ENCODE measurements at regions not wholly inside any gene's neighbourhood (a gene's known extent, or its start where the extent isn't known, plus 50 kb on each side); places are given as distances from the start of the nearest gene placed in this dataset.

DNA sequence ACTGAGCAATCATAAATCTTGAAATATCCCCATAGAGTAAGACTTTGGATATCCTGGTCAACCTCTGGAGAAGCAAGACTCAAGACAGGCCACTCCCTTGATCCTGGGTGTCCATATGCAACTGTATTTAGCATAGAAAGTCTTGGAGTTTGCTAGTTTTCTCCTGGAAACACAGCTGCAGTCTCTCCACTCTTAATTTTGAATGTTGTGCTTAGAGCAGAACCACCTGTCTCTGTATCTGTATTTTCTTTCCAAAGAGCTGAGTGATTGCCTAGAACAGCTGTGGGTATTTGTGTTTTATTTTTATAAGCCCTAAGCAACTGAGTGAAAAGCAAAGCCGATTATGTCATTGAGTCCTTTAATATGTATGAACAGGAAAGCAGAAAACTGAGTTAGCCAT lies 64.1 kb upstream of the ADAM23 start:
- TF ChIP-seq ESRRA (CRISPR knock-in tag; IDR thresholded peaks at IDR 0.05; ENCODE audit: borderline replicate concordance) (no peak), RELA (CRISPR knock-in tag; IDR thresholded peaks at IDR 0.05; ENCODE audit: borderline replicate concordance) (no peak), MXD4 (CRISPR knock-in tag; IDR thresholded peaks at IDR 0.05; ENCODE audit: borderline replicate concordance) (no peak), OVOL2 (CRISPR knock-in tag; IDR thresholded peaks at IDR 0.05; ENCODE audit: borderline replicate concordance) (no peak), NR3C1 (CRISPR knock-in tag; conservative IDR thresholded peaks at IDR 0.05; ENCODE audit: low read depth) (no peak), ZBTB21 (CRISPR knock-in tag; IDR thresholded peaks at IDR 0.05; ENCODE audit: borderline replicate concordance) (no peak), SMAD3 (CRISPR knock-in tag; IDR thresholded peaks at IDR 0.05; ENCODE audit: borderline replicate concordance) (no peak), ZNF416 (CRISPR knock-in tag; IDR thresholded peaks at IDR 0.05) (no peak), CBFB (CRISPR knock-in tag; IDR thresholded peaks at IDR 0.05; ENCODE audit: low read depth) (no peak), FOXK1 (CRISPR knock-in tag; IDR thresholded peaks at IDR 0.05) (no peak), ZNF219 (CRISPR knock-in tag; IDR thresholded peaks at IDR 0.05; ENCODE audit: borderline replicate concordance) (no peak), ZNF121 (CRISPR knock-in tag; IDR thresholded peaks at IDR 0.05) (no peak), ZNF317 (CRISPR knock-in tag; IDR thresholded peaks at IDR 0.05; ENCODE audit: borderline replicate concordance, low read depth) (no peak)
- TF ChIP-seq, protein P1, sequence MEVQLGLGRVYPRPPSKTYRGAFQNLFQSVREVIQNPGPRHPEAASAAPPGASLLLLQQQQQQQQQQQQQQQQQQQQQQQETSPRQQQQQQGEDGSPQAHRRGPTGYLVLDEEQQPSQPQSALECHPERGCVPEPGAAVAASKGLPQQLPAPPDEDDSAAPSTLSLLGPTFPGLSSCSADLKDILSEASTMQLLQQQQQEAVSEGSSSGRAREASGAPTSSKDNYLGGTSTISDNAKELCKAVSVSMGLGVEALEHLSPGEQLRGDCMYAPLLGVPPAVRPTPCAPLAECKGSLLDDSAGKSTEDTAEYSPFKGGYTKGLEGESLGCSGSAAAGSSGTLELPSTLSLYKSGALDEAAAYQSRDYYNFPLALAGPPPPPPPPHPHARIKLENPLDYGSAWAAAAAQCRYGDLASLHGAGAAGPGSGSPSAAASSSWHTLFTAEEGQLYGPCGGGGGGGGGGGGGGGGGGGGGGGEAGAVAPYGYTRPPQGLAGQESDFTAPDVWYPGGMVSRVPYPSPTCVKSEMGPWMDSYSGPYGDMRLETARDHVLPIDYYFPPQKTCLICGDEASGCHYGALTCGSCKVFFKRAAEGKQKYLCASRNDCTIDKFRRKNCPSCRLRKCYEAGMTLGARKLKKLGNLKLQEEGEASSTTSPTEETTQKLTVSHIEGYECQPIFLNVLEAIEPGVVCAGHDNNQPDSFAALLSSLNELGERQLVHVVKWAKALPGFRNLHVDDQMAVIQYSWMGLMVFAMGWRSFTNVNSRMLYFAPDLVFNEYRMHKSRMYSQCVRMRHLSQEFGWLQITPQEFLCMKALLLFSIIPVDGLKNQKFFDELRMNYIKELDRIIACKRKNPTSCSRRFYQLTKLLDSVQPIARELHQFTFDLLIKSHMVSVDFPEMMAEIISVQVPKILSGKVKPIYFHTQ (CRISPR knock-in tag; IDR thresholded peaks at IDR 0.05), result no peak
- TF ChIP-seq, protein P2, sequence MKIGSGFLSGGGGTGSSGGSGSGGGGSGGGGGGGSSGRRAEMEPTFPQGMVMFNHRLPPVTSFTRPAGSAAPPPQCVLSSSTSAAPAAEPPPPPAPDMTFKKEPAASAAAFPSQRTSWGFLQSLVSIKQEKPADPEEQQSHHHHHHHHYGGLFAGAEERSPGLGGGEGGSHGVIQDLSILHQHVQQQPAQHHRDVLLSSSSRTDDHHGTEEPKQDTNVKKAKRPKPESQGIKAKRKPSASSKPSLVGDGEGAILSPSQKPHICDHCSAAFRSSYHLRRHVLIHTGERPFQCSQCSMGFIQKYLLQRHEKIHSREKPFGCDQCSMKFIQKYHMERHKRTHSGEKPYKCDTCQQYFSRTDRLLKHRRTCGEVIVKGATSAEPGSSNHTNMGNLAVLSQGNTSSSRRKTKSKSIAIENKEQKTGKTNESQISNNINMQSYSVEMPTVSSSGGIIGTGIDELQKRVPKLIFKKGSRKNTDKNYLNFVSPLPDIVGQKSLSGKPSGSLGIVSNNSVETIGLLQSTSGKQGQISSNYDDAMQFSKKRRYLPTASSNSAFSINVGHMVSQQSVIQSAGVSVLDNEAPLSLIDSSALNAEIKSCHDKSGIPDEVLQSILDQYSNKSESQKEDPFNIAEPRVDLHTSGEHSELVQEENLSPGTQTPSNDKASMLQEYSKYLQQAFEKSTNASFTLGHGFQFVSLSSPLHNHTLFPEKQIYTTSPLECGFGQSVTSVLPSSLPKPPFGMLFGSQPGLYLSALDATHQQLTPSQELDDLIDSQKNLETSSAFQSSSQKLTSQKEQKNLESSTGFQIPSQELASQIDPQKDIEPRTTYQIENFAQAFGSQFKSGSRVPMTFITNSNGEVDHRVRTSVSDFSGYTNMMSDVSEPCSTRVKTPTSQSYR (CRISPR knock-in tag; IDR thresholded peaks at IDR 0.05), result no peak
- TF ChIP-seq, protein P3, sequence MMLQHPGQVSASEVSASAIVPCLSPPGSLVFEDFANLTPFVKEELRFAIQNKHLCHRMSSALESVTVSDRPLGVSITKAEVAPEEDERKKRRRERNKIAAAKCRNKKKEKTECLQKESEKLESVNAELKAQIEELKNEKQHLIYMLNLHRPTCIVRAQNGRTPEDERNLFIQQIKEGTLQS (CRISPR knock-in tag; conservative IDR thresholded peaks at IDR 0.05), result no peak
- TF ChIP-seq, protein P4, sequence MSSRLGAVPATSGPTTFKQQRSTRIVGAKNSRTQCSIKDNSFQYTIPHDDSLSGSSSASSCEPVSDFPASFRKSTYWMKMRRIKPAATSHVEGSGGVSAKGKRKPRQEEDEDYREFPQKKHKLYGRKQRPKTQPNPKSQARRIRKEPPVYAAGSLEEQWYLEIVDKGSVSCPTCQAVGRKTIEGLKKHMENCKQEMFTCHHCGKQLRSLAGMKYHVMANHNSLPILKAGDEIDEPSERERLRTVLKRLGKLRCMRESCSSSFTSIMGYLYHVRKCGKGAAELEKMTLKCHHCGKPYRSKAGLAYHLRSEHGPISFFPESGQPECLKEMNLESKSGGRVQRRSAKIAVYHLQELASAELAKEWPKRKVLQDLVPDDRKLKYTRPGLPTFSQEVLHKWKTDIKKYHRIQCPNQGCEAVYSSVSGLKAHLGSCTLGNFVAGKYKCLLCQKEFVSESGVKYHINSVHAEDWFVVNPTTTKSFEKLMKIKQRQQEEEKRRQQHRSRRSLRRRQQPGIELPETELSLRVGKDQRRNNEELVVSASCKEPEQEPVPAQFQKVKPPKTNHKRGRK (CRISPR knock-in tag; IDR thresholded peaks at IDR 0.05; ENCODE audit: borderline replicate concordance), result no peak
- peaks cover 9% of the 10 kb centered on the region for H3K36me3 Mint-ChIP-seq
- H3K27ac Mint-ChIP-seq, result no peak overlapping the region
- ChIA-PET CTCF (interaction anchor here (1.0 kb wide), 1 partner anchor 13 kb away, joined by 3 read pairs; no protein-coding TSS in a partner anchor), POLR2A (no interaction called here)
- no peak for ATAC-seq
- no peaks in the 10 kb centered on the region; the same call in 1 of the 2 replicates for H3K27me3 Mint-ChIP-seq (ENCODE audit: low read depth)
- no peak for DNase-seq (ENCODE audit: low spot score)
- H3K4me3 Mint-ChIP-seq, result no peak overlapping the region
- peaks cover 22% of the 10 kb centered on the region for H3K9me3 Mint-ChIP-seq
- no peaks in the 10 kb centered on the region for H3K4me1 Mint-ChIP-seq

DNA sequence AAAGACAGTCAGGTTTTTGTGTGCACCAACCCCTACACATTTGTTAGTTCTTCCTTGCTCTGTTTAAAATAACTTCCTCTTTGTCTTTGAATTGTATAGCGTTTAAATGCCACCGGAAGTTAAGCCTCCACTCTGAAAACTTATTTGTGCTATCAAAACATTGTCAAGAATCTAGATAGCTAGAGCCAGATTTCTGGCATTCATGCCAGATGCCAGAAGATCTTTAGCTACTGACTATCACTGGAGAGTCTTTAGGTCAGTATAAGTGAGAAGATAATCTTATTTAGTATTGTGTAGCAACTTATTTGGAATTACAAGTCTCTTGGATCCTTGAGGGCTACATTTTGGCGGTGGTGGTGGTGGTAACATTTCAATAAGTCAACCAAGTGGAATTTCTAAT lies 63.4 kb upstream of the ADAM23 start:
- Mint-ChIP-seq H3K36me3 (peaks cover 10% of the 10 kb centered on the region), H3K9me3 (peaks cover 27% of the 10 kb centered on the region), H3K4me1 (no peaks in the 10 kb centered on the region), H3K4me3 (no peak overlapping the region), H3K27ac (no peak overlapping the region), H3K27me3 (ENCODE audit: low read depth) (no peaks in the 10 kb centered on the region; the same call in 1 of the 2 replicates)
- DNase-seq (ENCODE audit: low spot score) (no peak), ATAC-seq (no peak)
- POLR2A ChIA-PET, result no interaction called here
- CTCF ChIA-PET, result interaction anchor here (1.0 kb wide), 1 partner anchor 12 kb away, joined by 3 read pairs; no protein-coding TSS in a partner anchor
- TF ChIP-seq TCF7 (CRISPR knock-in tag; IDR thresholded peaks at IDR 0.05; ENCODE audit: low read depth) (no peak), JUN (CRISPR knock-in tag; IDR thresholded peaks at IDR 0.05) (no peak), TP53 (CRISPR knock-in tag; IDR thresholded peaks at IDR 0.05) (no peak), ELF4 (CRISPR knock-in tag; IDR thresholded peaks at IDR 0.05; ENCODE audit: low read depth) (no peak), SMAD3 (CRISPR knock-in tag; IDR thresholded peaks at IDR 0.05; ENCODE audit: borderline replicate concordance) (no peak), TEAD1 (CRISPR knock-in tag; IDR thresholded peaks at IDR 0.05) (no peak)
- TF ChIP-seq, protein P5, sequence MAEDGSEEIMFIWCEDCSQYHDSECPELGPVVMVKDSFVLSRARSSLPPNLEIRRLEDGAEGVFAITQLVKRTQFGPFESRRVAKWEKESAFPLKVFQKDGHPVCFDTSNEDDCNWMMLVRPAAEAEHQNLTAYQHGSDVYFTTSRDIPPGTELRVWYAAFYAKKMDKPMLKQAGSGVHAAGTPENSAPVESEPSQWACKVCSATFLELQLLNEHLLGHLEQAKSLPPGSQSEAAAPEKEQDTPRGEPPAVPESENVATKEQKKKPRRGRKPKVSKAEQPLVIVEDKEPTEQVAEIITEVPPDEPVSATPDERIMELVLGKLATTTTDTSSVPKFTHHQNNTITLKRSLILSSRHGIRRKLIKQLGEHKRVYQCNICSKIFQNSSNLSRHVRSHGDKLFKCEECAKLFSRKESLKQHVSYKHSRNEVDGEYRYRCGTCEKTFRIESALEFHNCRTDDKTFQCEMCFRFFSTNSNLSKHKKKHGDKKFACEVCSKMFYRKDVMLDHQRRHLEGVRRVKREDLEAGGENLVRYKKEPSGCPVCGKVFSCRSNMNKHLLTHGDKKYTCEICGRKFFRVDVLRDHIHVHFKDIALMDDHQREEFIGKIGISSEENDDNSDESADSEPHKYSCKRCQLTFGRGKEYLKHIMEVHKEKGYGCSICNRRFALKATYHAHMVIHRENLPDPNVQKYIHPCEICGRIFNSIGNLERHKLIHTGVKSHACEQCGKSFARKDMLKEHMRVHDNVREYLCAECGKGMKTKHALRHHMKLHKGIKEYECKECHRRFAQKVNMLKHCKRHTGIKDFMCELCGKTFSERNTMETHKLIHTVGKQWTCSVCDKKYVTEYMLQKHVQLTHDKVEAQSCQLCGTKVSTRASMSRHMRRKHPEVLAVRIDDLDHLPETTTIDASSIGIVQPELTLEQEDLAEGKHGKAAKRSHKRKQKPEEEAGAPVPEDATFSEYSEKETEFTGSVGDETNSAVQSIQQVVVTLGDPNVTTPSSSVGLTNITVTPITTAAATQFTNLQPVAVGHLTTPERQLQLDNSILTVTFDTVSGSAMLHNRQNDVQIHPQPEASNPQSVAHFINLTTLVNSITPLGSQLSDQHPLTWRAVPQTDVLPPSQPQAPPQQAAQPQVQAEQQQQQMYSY (CRISPR knock-in tag; IDR thresholded peaks at IDR 0.05), result no peak
- TF ChIP-seq, protein P6, sequence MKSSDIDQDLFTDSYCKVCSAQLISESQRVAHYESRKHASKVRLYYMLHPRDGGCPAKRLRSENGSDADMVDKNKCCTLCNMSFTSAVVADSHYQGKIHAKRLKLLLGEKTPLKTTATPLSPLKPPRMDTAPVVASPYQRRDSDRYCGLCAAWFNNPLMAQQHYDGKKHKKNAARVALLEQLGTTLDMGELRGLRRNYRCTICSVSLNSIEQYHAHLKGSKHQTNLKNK (CRISPR knock-in tag; IDR thresholded peaks at IDR 0.05), result no peak
